B cell (primary cell): ENCODE measurements at regions not wholly inside any gene's neighbourhood (a gene's known extent, or its start where the extent isn't known, plus 50 kb on each side); places are given as distances from the start of the nearest gene placed in this dataset.

Experiments used
- ATAC-seq: fragments of 200-7000 bp; cut with Tn5 transposase; one replicate; pipeline ENCODE4 v1.10.0; 2021; ENCODE audit warnings: low read depth, mild to moderate bottlenecking, moderate number of reproducible peaks, moderate library complexity
- CTCF ChIA-PET: fragments of 350-600 bp; sonication (Branson Sonifier 250); formaldehyde crosslinking; loops from one replicate; lab custom pipeline; 2021; ENCODE audit warnings: antibody characterized with exemption, inconsistent platforms; lab: Charles Lee
- POLR2A ChIA-PET: fragments of 350-600 bp; sonication (Branson Sonifier 250); formaldehyde crosslinking; loops from one replicate; lab custom pipeline; 2021; ENCODE audit warnings: antibody characterized with exemption; lab: Charles Lee
- DNase-seq: peaks from one replicate; pipeline ENCODE4 v3.0.0; 2013
- H2AFZ ChIP-seq: 2 replicates; pipeline ENCODE4 v1.6.1; 2012; ENCODE audit warnings: mild to moderate bottlenecking, low read depth, low read length; ENCODE audit not compliant: insufficient read depth, poor library complexity, severe bottlenecking
- H3K27ac ChIP-seq, 2 donors: 1 replicate in 1 of 2; 2 replicates in 1 of 2; pipeline ENCODE4 v1.5.1; 2012 to 2013; ENCODE audit warnings: low read length in 2 of 2, mild to moderate bottlenecking in 2 of 2, moderate library complexity in 1 of 2
- H3K27me3 ChIP-seq, 4 experiments: fragments of 200-600 bp in 1 of 4; sonication (generic) in 1 of 4; replicated peaks in 1 of 4; 1 replicate in 2 of 4; 2 replicates in 2 of 4; pipeline versions ENCODE4 v1.6.1 to v1.7.0; 2013 to 2016; ENCODE audit warnings: low read length in 3 of 4, mild to moderate bottlenecking in 2 of 4, mixed read lengths in 1 of 4, moderate library complexity in 1 of 4; ENCODE audit not compliant: insufficient read depth in 4 of 4, control insufficient read depth in 3 of 4; ENCODE audit errors: control extremely low read depth in 1 of 4
- H3K36me3 ChIP-seq, 2 experiments: replicated peaks in 1 of 2; 1 replicate in 1 of 2; 2 replicates in 1 of 2; pipeline versions ENCODE4 v1.6.1 to v1.7.1; 2013; ENCODE audit warnings: low read length in 1 of 2; ENCODE audit not compliant: insufficient read depth in 2 of 2, control insufficient read depth in 1 of 2; ENCODE audit errors: control extremely low read depth in 1 of 2, extremely low read depth in 1 of 2
- H3K4me1 ChIP-seq, 2 donors: fragments of 200-600 bp in 1 of 2; sonication (generic) in 1 of 2; 1 replicate in 1 of 2; 2 replicates in 1 of 2; pipeline versions ENCODE4 v1.5.1 to v1.6.1; 2013 to 2017; ENCODE audit warnings: low read length in 2 of 2; ENCODE audit not compliant: control insufficient read depth in 2 of 2, insufficient read depth in 2 of 2
- H3K4me2 ChIP-seq: replicated peaks from 2 replicates; pipeline ENCODE3; 2012; ENCODE audit warnings: mild to moderate bottlenecking, low read depth, low read length; ENCODE audit not compliant: poor library complexity, severe bottlenecking
- H3K4me3 ChIP-seq, 5 experiments: fragments of 200-600 bp in 1 of 5; sonication (generic) in 1 of 5; 1 replicate in 3 of 5; 2 replicates in 2 of 5; pipeline versions ENCODE4 v1.5.1 to v1.7.0; 2011 to 2016; ENCODE audit warnings: low read length in 4 of 5, mild to moderate bottlenecking in 4 of 5, low read depth in 2 of 5, control low read depth in 1 of 5, moderate library complexity in 1 of 5; ENCODE audit not compliant: insufficient read depth in 1 of 5; ENCODE audit errors: control extremely low read depth in 1 of 5, extremely low read depth in 1 of 5
- H3K79me2 ChIP-seq: fragments of 200-600 bp; sonication (generic); one replicate; pipeline ENCODE4 v1.6.0; 2016; ENCODE audit warnings: low read length; ENCODE audit not compliant: control insufficient read depth, insufficient read depth
- H3K9ac ChIP-seq: fragments of 200-600 bp; sonication (generic); 2 replicates; pipeline ENCODE4 v1.6.1; 2017; ENCODE audit warnings: mild to moderate bottlenecking, low read length, moderate library complexity
- H3K9me3 ChIP-seq, 3 donors: one replicate each; pipeline versions ENCODE4 v1.6.1 to v1.7.1; 2013; ENCODE audit warnings: low read length in 2 of 3; ENCODE audit not compliant: control insufficient read depth in 2 of 3, insufficient read depth in 1 of 3; ENCODE audit errors: control extremely low read depth in 1 of 3
- H4K20me1 ChIP-seq: 2 replicates; pipeline ENCODE4 v1.6.0; 2012; ENCODE audit warnings: mild to moderate bottlenecking, low read length; ENCODE audit not compliant: insufficient read depth, control insufficient read depth, poor library complexity, severe bottlenecking
- H3K27ac Mint-ChIP-seq: one replicate; pipeline ENCODE4 v1.8.0; 2021; ENCODE audit warnings: mixed read lengths
- H3K27me3 Mint-ChIP-seq: one replicate; pipeline ENCODE4 v1.8.0; 2021; ENCODE audit warnings: mixed read lengths
- H3K4me1 Mint-ChIP-seq: one replicate; pipeline ENCODE4 v1.8.0; 2021; ENCODE audit warnings: mixed read lengths
- H3K4me3 Mint-ChIP-seq: one replicate; pipeline ENCODE4 v1.8.0; 2021; ENCODE audit warnings: mixed read lengths
- H3K9me3 Mint-ChIP-seq: one replicate; pipeline ENCODE4 v1.8.0; 2022; ENCODE audit warnings: mixed read lengths; ENCODE audit not compliant: insufficient read depth
- CTCF ChIP-seq: fragments of 200-600 bp; IDR thresholded peaks from one replicate; pipeline ENCODE4 v1.8.0; 2022; ENCODE audit warnings: antibody characterized with exemption, mild to moderate bottlenecking
- EZH2 ChIP-seq: IDR thresholded peaks from 2 replicates; pipeline ENCODE4 v1.6.1; 2012; ENCODE audit warnings: borderline replicate concordance, low read depth, mild to moderate bottlenecking, moderate library complexity, low read length; ENCODE audit not compliant: insufficient read depth, poor library complexity, severe bottlenecking
- WGBS: methylation state at CpG from one replicate; pipeline ENCODE4 v1.1.5; 2013; ENCODE audit warnings: missing lambda C conversion rate; ENCODE audit not compliant: insufficient coverage; 5-methylcytosine and 5-hydroxymethylcytosine counted together
- intact Hi-C: fragments of 100-400 bp; cut with micrococcal nuclease; formaldehyde crosslinking; loops from one replicate; pipeline ENCODE4 v1.10.0; 2022

GRCh38 chr13:61944329-61944929 lies 528.8 kb upstream of the PCDH20 start:
- H2AFZ ChIP-seq, result no peak overlapping the region
- CTCF ChIA-PET, result no interaction called here
- Mint-ChIP-seq H3K4me3 (no peak overlapping the region), H3K27ac (no peak overlapping the region), H3K27me3 (no peaks in the 10 kb centered on the region), H3K9me3 (no peaks in the 10 kb centered on the region), H3K4me1 (no peaks in the 10 kb centered on the region)
- no CpG with 5 or more reads among the region's 7 CpGs for WGBS
- H3K4me2 ChIP-seq, result no peak overlapping the region
- no peaks in the 10 kb centered on the region for H4K20me1 ChIP-seq
- ATAC-seq, result no peak
- no peaks in the 10 kb centered on the region for H3K4me1 ChIP-seq
- no peak overlapping the region for H3K4me3 ChIP-seq
- H3K27ac ChIP-seq, result no peak overlapping the region
- no peak overlapping the region for H3K9ac ChIP-seq
- peaks cover 0 to 3% (median 0%) of the 10 kb centered on the region in 3 donors for H3K9me3 ChIP-seq
- H3K36me3 ChIP-seq, result no peaks in the 10 kb centered on the region
- intact Hi-C loops, result no loop called here
- POLR2A ChIA-PET, result no interaction called here
- H3K79me2 ChIP-seq, result no peaks in the 10 kb centered on the region
- DNase-seq, result no peak
- TF ChIP-seq EZH2 (no peak), CTCF (no peak)
- H3K27me3 ChIP-seq, result no peaks in the 10 kb centered on the region

GRCh38 chr13:61935710-61936109 lies 520.1 kb upstream of the PCDH20 start:
- no peak overlapping the region for H2AFZ ChIP-seq
- 100% methylated on average over 1 of the region's 1 CpG for WGBS
- no peaks in the 10 kb centered on the region for H3K9me3 Mint-ChIP-seq
- DNase-seq (no peak), ATAC-seq (no peak)
- no peak for TF ChIP-seq CTCF
- no peak for TF ChIP-seq EZH2
- H4K20me1 ChIP-seq, result no peaks in the 10 kb centered on the region
- ChIA-PET POLR2A (no interaction called here), CTCF (no interaction called here)
- no peaks in the 10 kb centered on the region for H3K27me3 ChIP-seq
- no peak overlapping the region for H3K4me3 Mint-ChIP-seq
- intact Hi-C loops, result no loop called here
- H3K4me1 ChIP-seq, result no peaks in the 10 kb centered on the region
- H3K27ac ChIP-seq, result no peak overlapping the region
- no peaks in the 10 kb centered on the region for H3K79me2 ChIP-seq
- H3K4me2 ChIP-seq, result no peak overlapping the region
- H3K27ac Mint-ChIP-seq, result no peak overlapping the region
- H3K9ac ChIP-seq, result no peak overlapping the region
- no peak overlapping the region for H3K4me3 ChIP-seq
- no peaks in the 10 kb centered on the region for H3K27me3 Mint-ChIP-seq
- H3K4me1 Mint-ChIP-seq, result no peaks in the 10 kb centered on the region
- H3K9me3 ChIP-seq, result no peaks in the 10 kb centered on the region
- no peaks in the 10 kb centered on the region for H3K36me3 ChIP-seq
